ENCODE measurements at regions not wholly inside any gene's neighbourhood (a gene's known extent, or its start where the extent isn't known, plus 50 kb on each side); places are given as distances from the start of the nearest gene placed in this dataset.

DNA sequence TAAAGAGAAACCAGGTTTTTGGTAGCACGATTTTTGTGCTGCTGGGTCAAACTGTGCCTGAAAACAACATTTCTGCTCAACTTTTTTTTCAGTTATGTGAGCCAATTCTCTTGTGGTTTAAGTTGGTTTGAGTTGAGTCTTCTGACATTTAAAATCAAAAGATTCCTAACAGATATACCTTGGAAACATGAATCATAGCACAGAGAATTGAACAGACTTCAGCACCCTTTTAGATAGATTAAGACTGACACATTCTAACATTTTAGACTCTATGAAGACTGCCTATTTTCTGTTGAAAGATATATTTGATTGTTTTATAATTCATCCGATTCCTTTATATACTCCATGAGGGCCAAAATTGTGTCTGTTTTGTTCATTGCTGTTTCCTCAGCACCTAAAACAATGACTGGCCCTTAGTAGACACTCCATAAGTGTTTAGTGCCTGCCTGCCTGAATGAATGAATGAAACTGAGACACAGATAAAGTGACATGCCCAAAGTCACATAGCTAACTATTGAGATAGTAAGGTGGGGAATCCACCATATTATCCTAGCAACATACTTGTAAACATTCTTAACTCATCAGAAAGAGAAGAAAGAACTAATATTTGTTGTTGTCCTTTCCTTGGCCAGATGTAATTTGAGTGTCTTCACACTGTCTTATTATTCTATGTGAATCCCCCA is 624.0 kb downstream of the MID1IP1 start:
- ATAC-seq = no peak
- Histone ChIP-seq H3K4me1 (ENCODE audit: control insufficient read depth, insufficient read depth, low read length) (no peaks in the 10 kb centered on the region), H3K4me3 (ENCODE audit: low read length) (no peak overlapping the region), H3K9me3 (ENCODE audit: control insufficient read depth, insufficient read depth, low read length) (no peaks in the 10 kb centered on the region), H3K27ac (ENCODE audit: low read length) (no peak overlapping the region), H3K27me3 (ENCODE audit: control insufficient read depth, insufficient read depth, low read length) (no peaks in the 10 kb centered on the region), H3K36me3 (ENCODE audit: control insufficient read depth, insufficient read depth, low read length) (no peaks in the 10 kb centered on the region)
- Mint-ChIP-seq H3K36me3 (no peaks in the 10 kb centered on the region), H3K9me3 (no peaks in the 10 kb centered on the region), H3K4me1 (no peaks in the 10 kb centered on the region), H3K27me3 (ENCODE audit: low read depth in 2 of 2) (peaks cover 0 to 2% of the 10 kb centered on the region in 2 donors), H3K27ac (no peak overlapping the region), H3K4me3 (no peak overlapping the region)
- intact Hi-C loops (cut with micrococcal nuclease) = no loop called here
- no peak for DNase-seq
- WGBS (ENCODE audit: insufficient coverage) = 89% methylated on average over 2 of the region's 2 CpGs
- TF ChIP-seq CTCF (IDR thresholded peaks at IDR 0.05) = no peak

DNA sequence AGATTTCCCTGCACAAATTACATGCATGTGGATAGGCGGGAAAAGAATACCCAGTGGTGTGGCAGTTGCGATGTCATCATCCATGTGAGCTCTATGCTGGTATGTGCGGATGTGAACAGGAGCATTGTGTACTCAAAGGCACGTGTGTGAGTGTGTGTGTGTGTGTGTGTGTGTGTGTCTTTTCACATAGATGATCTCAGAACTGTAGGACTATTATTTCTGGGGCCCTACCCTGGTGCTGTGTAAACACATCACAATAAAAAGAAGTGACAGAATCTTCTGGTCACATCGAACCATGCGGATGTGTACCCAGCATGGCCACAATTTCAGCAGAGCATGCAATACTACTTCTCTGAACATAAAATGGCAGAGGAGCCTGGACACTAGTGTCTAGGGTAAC is 624.8 kb downstream of the MID1IP1 start:
- no peaks in the 10 kb centered on the region for H3K27me3 ChIP-seq (ENCODE audit: control insufficient read depth, insufficient read depth, low read length)
- no peaks in the 10 kb centered on the region for H3K4me1 ChIP-seq (ENCODE audit: control insufficient read depth, insufficient read depth, low read length)
- Mint-ChIP-seq H3K9me3 (no peaks in the 10 kb centered on the region), H3K36me3 (no peaks in the 10 kb centered on the region), H3K4me1 (no peaks in the 10 kb centered on the region), H3K27me3 (ENCODE audit: low read depth in 2 of 2) (peaks cover 0 to 2% of the 10 kb centered on the region in 2 donors), H3K4me3 (no peak overlapping the region), H3K27ac (no peak overlapping the region)
- no peaks in the 10 kb centered on the region for H3K9me3 ChIP-seq (ENCODE audit: control insufficient read depth, insufficient read depth, low read length)
- no peak for DNase-seq
- TF ChIP-seq CTCF (IDR thresholded peaks at IDR 0.05) = no peak
- H3K36me3 ChIP-seq (ENCODE audit: control insufficient read depth, insufficient read depth, low read length) = no peaks in the 10 kb centered on the region
- no peak overlapping the region for H3K27ac ChIP-seq (ENCODE audit: low read length)
- intact Hi-C loops (cut with micrococcal nuclease) = no loop called here
- ATAC-seq = no peak
- 88% methylated on average over 6 of the region's 6 CpGs for WGBS (ENCODE audit: insufficient coverage)
- H3K4me3 ChIP-seq (ENCODE audit: low read length) = no peak overlapping the region

DNA sequence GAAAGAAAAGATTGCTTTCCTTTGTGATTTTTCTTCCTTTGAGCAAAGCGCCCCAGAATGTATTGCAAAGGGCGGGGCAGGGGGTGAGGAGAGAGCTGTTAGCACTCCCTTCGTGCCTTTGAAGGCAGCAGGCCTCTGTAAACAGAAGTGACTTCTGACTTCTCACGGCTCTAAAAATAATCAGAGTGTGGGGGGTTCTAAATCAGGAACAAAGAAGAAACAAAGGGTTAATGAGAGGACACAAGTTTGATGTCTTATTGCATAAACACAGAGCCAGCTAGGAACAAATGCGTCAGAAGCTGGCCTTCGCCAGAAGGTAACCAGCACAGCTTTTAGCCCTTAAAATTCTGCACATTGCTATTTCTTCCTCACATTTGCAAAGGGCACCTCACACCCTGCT is 626.2 kb downstream of the MID1IP1 start:
- no peak for TF ChIP-seq CTCF (IDR thresholded peaks at IDR 0.05)
- no peaks in the 10 kb centered on the region for H3K36me3 ChIP-seq (ENCODE audit: control insufficient read depth, insufficient read depth, low read length)
- Mint-ChIP-seq H3K36me3 (no peaks in the 10 kb centered on the region), H3K4me1 (no peaks in the 10 kb centered on the region), H3K27me3 (ENCODE audit: low read depth in 2 of 2) (peaks cover 2 to 7% of the 10 kb centered on the region in 2 donors), H3K9me3 (no peaks in the 10 kb centered on the region), H3K27ac (no peak overlapping the region), H3K4me3 (no peak overlapping the region)
- no peaks in the 10 kb centered on the region for H3K4me1 ChIP-seq (ENCODE audit: control insufficient read depth, insufficient read depth, low read length)
- no peak for ATAC-seq
- no peak overlapping the region for H3K4me3 ChIP-seq (ENCODE audit: low read length)
- no peaks in the 10 kb centered on the region for H3K27me3 ChIP-seq (ENCODE audit: control insufficient read depth, insufficient read depth, low read length)
- intact Hi-C loops (cut with micrococcal nuclease) = no loop called here
- H3K27ac ChIP-seq (ENCODE audit: low read length) = no peak overlapping the region
- no peaks in the 10 kb centered on the region for H3K9me3 ChIP-seq (ENCODE audit: control insufficient read depth, insufficient read depth, low read length)
- peak in 1 of 2 donors; percentile 28 for DNase-seq
- 57% methylated on average over 6 of the region's 6 CpGs for WGBS (ENCODE audit: insufficient coverage)

DNA sequence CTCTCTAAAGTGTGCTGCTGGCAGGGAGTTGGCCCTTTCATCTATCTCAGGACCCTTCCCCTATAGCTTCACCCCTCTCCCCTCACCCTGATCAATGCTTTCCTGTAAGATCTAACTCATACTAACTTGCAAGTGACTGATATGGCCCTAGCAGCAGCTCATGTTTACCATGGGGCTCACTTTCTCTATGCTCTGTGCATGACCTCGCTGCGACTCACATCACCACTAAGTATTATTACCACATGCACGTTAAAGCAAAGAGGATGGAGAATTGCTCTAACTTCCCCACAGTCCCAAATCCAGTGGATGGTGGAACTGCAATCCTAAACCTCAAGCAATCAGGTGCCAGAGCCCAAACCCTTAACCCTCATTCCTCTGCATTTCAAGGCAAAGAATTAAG is 626.6 kb downstream of the MID1IP1 start:
- H3K27me3 Mint-ChIP-seq (ENCODE audit: low read depth in 2 of 2) = peaks cover 2 to 7% of the 10 kb centered on the region in 2 donors
- H3K36me3 Mint-ChIP-seq = no peaks in the 10 kb centered on the region
- H3K9me3 Mint-ChIP-seq = no peaks in the 10 kb centered on the region
- no peak for TF ChIP-seq CTCF (IDR thresholded peaks at IDR 0.05)
- Histone ChIP-seq H3K9me3 (ENCODE audit: control insufficient read depth, insufficient read depth, low read length) (no peaks in the 10 kb centered on the region), H3K4me3 (ENCODE audit: low read length) (no peak overlapping the region), H3K27me3 (ENCODE audit: control insufficient read depth, insufficient read depth, low read length) (no peaks in the 10 kb centered on the region), H3K36me3 (ENCODE audit: control insufficient read depth, insufficient read depth, low read length) (no peaks in the 10 kb centered on the region), H3K27ac (ENCODE audit: low read length) (no peak overlapping the region), H3K4me1 (ENCODE audit: control insufficient read depth, insufficient read depth, low read length) (no peaks in the 10 kb centered on the region)
- ATAC-seq (no peak), DNase-seq (no peak)
- intact Hi-C loops (cut with micrococcal nuclease) = no loop called here
- H3K4me3 Mint-ChIP-seq = no peak overlapping the region
- WGBS (ENCODE audit: insufficient coverage) = no CpG with 5 or more reads among the region's 3 CpGs
- H3K27ac Mint-ChIP-seq = no peak overlapping the region
- H3K4me1 Mint-ChIP-seq = no peaks in the 10 kb centered on the region

Measured in natural killer cell (primary cell).